Ishikawa (cell line): ENCODE measurements at regions not wholly inside any gene's neighbourhood (a gene's known extent, or its start where the extent isn't known, plus 50 kb on each side); places are given as distances from the start of the nearest gene placed in this dataset.

Experiments
- EGR1 ChIP-seq: IDR thresholded peaks from 2 replicates; pipeline ENCODE4 v1.6.1; 2012
- EP300 ChIP-seq: IDR thresholded peaks from 2 replicates; pipeline ENCODE4 v1.6.1; 2012; ENCODE audit warnings: borderline replicate concordance
- FOXM1 ChIP-seq: IDR thresholded peaks from 2 replicates; pipeline ENCODE4 v1.6.1; 2012; ENCODE audit warnings: low read depth, borderline replicate concordance
- REST ChIP-seq: IDR thresholded peaks from 2 replicates; pipeline ENCODE4 v1.6.1; 2012; ENCODE audit warnings: low read depth, mild to moderate bottlenecking
- TAF1 ChIP-seq: IDR thresholded peaks from 2 replicates; pipeline ENCODE4 v1.6.1; 2012; ENCODE audit warnings: low read depth, mild to moderate bottlenecking
- TEAD4 ChIP-seq: IDR thresholded peaks from 2 replicates; pipeline ENCODE4 v1.6.1; 2012

- no peak for TF ChIP-seq EP300
- no peak for TF ChIP-seq TAF1
- TF ChIP-seq EGR1 = no peak
- TF ChIP-seq FOXM1 = no peak
- TF ChIP-seq TEAD4 = no peak
- TF ChIP-seq REST = no peak
These were observed 190.3 kb upstream of the TMEM196 start for GRCh38 chr7:19963695-19964094.
